ENCODE measurements at regions not wholly inside any gene's neighbourhood (a gene's known extent, or its start where the extent isn't known, plus 50 kb on each side); places are given as distances from the start of the nearest gene placed in this dataset.

DNA sequence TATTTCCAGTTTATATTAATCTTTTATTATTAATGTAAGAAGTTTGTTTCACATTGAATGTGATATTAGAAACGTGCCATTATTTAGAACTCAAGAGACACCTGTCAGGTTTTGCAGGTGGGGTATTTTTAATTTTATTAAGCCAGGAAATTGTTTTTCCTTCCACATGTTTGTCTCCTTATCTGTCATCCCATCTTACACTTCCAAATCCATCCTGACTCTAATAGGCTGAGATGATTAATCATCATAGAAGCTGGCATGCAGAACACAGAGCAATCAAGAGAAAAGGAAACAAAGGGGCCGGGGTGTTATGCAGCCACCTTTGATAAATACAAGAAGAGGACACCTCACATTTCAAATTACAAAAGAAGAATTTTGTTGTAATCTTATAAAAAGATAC lies 506.5 kb downstream of the ISL1 start:
- no peak for TF ChIP-seq EZH2 (IDR thresholded peaks at IDR 0.05; ENCODE audit: low read length, missing control alignments)
- TF ChIP-seq, protein P1, sequence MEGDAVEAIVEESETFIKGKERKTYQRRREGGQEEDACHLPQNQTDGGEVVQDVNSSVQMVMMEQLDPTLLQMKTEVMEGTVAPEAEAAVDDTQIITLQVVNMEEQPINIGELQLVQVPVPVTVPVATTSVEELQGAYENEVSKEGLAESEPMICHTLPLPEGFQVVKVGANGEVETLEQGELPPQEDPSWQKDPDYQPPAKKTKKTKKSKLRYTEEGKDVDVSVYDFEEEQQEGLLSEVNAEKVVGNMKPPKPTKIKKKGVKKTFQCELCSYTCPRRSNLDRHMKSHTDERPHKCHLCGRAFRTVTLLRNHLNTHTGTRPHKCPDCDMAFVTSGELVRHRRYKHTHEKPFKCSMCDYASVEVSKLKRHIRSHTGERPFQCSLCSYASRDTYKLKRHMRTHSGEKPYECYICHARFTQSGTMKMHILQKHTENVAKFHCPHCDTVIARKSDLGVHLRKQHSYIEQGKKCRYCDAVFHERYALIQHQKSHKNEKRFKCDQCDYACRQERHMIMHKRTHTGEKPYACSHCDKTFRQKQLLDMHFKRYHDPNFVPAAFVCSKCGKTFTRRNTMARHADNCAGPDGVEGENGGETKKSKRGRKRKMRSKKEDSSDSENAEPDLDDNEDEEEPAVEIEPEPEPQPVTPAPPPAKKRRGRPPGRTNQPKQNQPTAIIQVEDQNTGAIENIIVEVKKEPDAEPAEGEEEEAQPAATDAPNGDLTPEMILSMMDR (conservative IDR thresholded peaks at IDR 0.05 in 1 of 2, IDR thresholded peaks at IDR 0.05 in 1 of 2; ENCODE audit: low read depth in 1 of 2, low read length in 2 of 2), result no peak
- no peak overlapping the region for H3K27ac ChIP-seq (ENCODE audit: insufficient read depth, low read length)
- no peaks in the 10 kb centered on the region for H3K36me3 ChIP-seq (ENCODE audit: control insufficient read depth, insufficient read depth, low read length)

DNA sequence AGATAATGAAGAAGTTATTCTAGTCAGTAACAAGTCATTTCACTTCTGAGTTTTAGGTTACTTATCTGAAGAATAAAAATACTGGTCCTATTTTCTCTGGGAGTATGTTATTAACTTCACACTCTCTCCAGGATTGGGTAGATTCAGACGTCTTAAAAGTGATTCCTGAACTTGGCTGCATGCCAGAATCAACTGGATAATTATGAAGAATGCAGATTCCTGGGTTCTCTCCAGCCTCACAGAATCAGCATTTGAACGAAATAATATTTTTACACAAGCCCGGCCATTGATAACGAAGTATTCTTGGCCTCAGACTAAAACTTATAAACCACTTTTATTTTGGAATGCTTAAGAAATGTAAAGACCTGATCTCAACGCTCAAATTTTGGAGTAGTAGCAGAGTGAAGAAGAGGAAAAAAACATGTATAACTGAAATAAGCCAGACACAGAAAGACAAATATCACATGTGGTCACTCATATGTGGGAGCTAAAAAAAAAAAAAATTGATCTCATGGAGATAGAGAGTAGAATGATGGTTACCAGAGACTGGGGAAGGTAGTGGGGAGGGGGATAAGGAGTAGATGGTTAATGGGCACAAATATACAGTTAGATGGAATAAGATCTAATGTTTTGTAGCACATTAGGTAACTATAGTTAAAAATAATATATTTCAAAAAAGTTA lies 507.3 kb downstream of the ISL1 start:
- Histone ChIP-seq H3K9me3 (ENCODE audit: control insufficient read depth, insufficient read depth, low read depth, low read length) (no peaks in the 10 kb centered on the region), H3K4me2 (ENCODE audit: extremely low read depth, insufficient read depth, low read length) (no peak overlapping the region), H3K9ac (ENCODE audit: insufficient read depth, low read length) (no peak overlapping the region), H3K27me3 (ENCODE audit: control insufficient read depth, insufficient read depth, low read length) (no peaks in the 10 kb centered on the region), H3K79me2 (ENCODE audit: control insufficient read depth, insufficient read depth, low read length) (no peaks in the 10 kb centered on the region), H3K36me3 (ENCODE audit: control insufficient read depth, insufficient read depth, low read length) (no peaks in the 10 kb centered on the region), H4K20me1 (ENCODE audit: control insufficient read depth, extremely low read depth, insufficient read depth, low read length) (no peaks in the 10 kb centered on the region), H3K4me1 (ENCODE audit: control insufficient read depth, extremely low read depth, insufficient read depth, low read length) (no peaks in the 10 kb centered on the region), H3K27ac (ENCODE audit: insufficient read depth, low read length) (no peak overlapping the region), H3K4me3 (replicated peaks in 1 of 4; ENCODE audit: control extremely low read depth in 1 of 4, insufficient read depth in 1 of 4, low read depth in 3 of 4, low read length in 4 of 4) (no peak overlapping the region), H2AFZ (ENCODE audit: low read length) (no peak overlapping the region)
- DNase-seq (ENCODE audit: low read depth in 2 of 2), result no peak
- TF ChIP-seq, protein P1 (conservative IDR thresholded peaks at IDR 0.05 in 1 of 2, IDR thresholded peaks at IDR 0.05 in 1 of 2; ENCODE audit: low read depth in 1 of 2, low read length in 2 of 2), result no peak
- TF ChIP-seq EZH2 (IDR thresholded peaks at IDR 0.05; ENCODE audit: low read length, missing control alignments), result no peak

More for the DNA sequence above, 506.5 kb downstream of the ISL1 start:
- no peak overlapping the region for H3K4me2 ChIP-seq (ENCODE audit: extremely low read depth, insufficient read depth, low read length)
- DNase-seq (ENCODE audit: low read depth in 2 of 2), result no peak
- no peaks in the 10 kb centered on the region for H3K27me3 ChIP-seq (ENCODE audit: control insufficient read depth, insufficient read depth, low read length)
- no peak overlapping the region for H3K9ac ChIP-seq (ENCODE audit: insufficient read depth, low read length)
- H3K9me3 ChIP-seq (ENCODE audit: control insufficient read depth, insufficient read depth, low read depth, low read length), result no peaks in the 10 kb centered on the region
- H2AFZ ChIP-seq (ENCODE audit: low read length), result no peak overlapping the region
- no peaks in the 10 kb centered on the region for H4K20me1 ChIP-seq (ENCODE audit: control insufficient read depth, extremely low read depth, insufficient read depth, low read length)
- H3K4me1 ChIP-seq (ENCODE audit: control insufficient read depth, extremely low read depth, insufficient read depth, low read length), result no peaks in the 10 kb centered on the region
- H3K79me2 ChIP-seq (ENCODE audit: control insufficient read depth, insufficient read depth, low read length), result no peaks in the 10 kb centered on the region
- no peak overlapping the region for H3K4me3 ChIP-seq (replicated peaks in 1 of 4; ENCODE audit: control extremely low read depth in 1 of 4, insufficient read depth in 1 of 4, low read depth in 3 of 4, low read length in 4 of 4)

DNA sequence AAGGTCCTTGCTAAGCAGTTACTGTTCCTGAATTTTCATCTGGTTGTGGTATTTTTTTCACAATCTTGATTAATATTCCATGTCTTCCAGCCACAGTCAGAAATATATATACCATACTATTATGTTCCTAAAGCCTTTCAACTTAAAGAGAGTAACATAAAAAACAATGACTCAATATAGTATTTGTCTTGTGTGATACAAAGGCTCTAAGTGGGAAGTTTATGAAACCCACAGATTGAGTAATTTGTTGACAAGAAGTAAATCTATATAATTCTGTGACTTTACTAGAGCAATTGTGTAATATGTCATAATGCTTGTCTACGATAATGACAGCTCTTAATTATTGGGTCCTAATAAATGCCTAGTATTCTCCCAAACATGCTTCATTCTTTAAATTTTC lies 509.4 kb downstream of the ISL1 start:
- H3K9me3 ChIP-seq (ENCODE audit: control insufficient read depth, insufficient read depth, low read depth, low read length), result no peaks in the 10 kb centered on the region
- H4K20me1 ChIP-seq (ENCODE audit: control insufficient read depth, extremely low read depth, insufficient read depth, low read length), result no peaks in the 10 kb centered on the region
- H2AFZ ChIP-seq (ENCODE audit: low read length), result no peak overlapping the region
- no peak for DNase-seq (ENCODE audit: low read depth in 2 of 2)
- TF ChIP-seq EZH2 (IDR thresholded peaks at IDR 0.05; ENCODE audit: low read length, missing control alignments), result no peak
- TF ChIP-seq, protein P1 (conservative IDR thresholded peaks at IDR 0.05 in 1 of 2, IDR thresholded peaks at IDR 0.05 in 1 of 2; ENCODE audit: low read depth in 1 of 2, low read length in 2 of 2), result no peak
- H3K4me3 ChIP-seq (replicated peaks in 1 of 4; ENCODE audit: control extremely low read depth in 1 of 4, insufficient read depth in 1 of 4, low read depth in 3 of 4, low read length in 4 of 4), result no peak overlapping the region
- no peaks in the 10 kb centered on the region for H3K4me1 ChIP-seq (ENCODE audit: control insufficient read depth, extremely low read depth, insufficient read depth, low read length)
- no peak overlapping the region for H3K9ac ChIP-seq (ENCODE audit: insufficient read depth, low read length)
- no peaks in the 10 kb centered on the region for H3K36me3 ChIP-seq (ENCODE audit: control insufficient read depth, insufficient read depth, low read length)
- no peaks in the 10 kb centered on the region for H3K79me2 ChIP-seq (ENCODE audit: control insufficient read depth, insufficient read depth, low read length)
- no peak overlapping the region for H3K4me2 ChIP-seq (ENCODE audit: extremely low read depth, insufficient read depth, low read length)
- H3K27me3 ChIP-seq (ENCODE audit: control insufficient read depth, insufficient read depth, low read length), result no peaks in the 10 kb centered on the region
- no peak overlapping the region for H3K27ac ChIP-seq (ENCODE audit: insufficient read depth, low read length)
